ENCODE measurements at regions not wholly inside any gene's neighbourhood (a gene's known extent, or its start where the extent isn't known, plus 50 kb on each side); places are given as distances from the start of the nearest gene placed in this dataset.
"Not testable (repeated sequence)": the region's sequence is repeated elsewhere in the genome, so short reads cannot be mapped to it uniquely, and the experiment has no call there.

DNA sequence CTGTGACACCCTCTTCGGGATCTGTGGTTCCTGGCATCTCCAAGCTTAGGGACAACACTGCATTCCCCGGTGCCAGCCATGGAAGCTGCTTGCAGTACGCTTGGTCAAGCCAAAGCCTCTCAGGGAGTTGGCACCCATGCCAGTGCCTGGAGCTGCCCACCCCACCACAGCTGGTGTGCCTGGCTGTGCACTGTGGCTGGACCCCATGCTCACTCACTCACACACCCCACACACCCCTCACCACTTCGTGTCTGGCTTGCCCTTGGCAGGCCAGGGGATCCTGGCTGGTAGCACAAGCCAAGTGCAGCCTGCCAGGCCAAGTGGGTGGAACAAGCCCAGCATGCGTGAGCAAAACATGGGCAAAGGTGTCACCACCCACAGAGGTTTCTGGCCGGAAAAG, 324.5 kb upstream of the PTGER4 start:
- DNase-seq = no peak

DNA sequence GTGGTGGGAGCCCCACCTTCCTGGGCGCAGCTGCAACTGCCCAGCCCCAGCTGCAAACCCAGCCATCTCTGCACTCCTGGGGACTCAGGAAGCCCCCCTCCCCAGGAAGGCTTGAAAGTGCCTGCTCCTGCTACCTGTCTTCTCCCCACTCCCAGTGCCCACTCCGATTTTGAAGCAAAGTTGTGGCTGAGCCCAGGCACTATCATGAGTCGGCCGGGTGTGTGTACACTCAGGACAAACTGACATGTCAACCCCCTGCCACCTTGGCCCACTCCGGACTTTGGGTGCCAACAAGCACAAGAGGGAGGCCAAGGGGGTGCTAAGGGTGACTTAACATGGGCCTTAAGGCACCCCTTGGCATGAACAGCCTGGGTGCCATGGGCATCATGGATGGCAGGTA, 325.5 kb upstream of the PTGER4 start:
- DNase-seq = no peak

DNA sequence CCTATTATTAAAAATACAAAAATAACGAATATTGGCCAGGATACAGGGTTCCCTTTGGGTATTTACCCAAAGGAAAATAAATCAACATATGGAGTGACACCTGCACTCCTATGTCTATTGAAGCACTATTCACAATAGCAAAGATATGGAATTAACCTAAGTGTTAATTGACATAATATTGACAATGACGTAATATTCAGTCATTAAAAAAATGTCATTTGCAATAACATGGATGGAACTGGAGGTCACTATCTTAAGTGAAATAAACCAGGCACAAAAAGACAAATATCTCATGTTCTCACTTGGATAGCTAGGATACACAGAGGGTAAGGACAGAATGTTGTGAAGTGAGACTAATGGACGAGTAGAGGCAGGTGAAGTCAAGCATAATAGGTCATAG, 326.3 kb upstream of the PTGER4 start:
- no peak for DNase-seq

DNA sequence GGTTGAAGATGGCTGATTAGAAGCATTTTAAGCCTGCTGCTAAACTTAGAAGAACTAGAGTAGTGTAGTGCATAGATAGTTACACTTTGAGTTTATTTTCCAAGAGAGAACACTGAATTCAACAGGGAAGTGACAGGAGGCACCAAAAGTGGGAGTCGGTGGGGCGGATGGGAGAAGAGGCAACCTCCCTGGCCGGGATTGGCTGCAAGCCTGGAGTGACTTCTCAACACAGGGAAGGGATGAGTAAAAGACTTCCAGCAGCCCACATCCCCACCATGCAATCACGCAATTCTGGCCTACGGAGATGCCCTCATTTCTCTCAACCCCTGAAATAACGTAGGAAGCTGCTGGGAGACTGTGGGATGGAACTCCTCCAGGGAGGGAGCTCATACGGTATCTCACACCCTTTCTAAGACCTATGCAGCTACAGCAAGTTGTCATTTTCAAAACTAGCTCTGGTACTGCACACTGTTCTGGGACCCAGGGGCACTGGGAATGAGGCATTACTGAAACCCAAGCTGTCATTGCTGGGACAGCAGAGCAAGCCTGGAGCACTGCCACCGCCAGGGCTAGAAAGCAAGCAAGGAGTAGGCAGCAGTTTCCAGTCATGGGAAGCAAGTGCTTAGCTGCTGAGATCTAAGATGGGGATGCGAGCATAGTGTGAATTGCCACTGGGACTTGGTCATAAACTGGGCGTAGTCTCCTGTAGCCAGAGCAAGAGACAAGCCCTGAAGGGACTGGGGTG, 331.6 kb upstream of the PTGER4 start:
- DNase-seq = peak in 3 of 56 donors; percentile 1 to 10 (median 3)

DNA sequence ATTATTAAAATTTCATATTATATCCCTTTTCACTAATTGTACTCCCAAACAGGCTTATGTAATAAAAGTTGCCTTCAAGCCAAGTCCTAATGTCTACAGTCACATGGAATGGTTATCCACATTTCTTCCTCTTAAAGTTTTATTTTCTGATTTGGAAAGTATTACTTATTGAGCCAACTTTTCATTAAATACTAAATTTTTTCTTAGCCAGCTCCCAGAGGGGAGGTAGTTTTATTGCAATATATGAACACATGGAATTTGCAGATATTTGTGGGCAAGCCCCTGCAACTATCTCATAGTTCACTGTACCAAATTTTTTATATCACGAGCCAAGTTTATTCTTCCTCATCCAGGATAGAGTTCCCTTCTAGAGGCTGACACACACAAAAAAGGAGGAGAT, 332.8 kb upstream of the PTGER4 start:
- DNase-seq = no peak

DNA sequence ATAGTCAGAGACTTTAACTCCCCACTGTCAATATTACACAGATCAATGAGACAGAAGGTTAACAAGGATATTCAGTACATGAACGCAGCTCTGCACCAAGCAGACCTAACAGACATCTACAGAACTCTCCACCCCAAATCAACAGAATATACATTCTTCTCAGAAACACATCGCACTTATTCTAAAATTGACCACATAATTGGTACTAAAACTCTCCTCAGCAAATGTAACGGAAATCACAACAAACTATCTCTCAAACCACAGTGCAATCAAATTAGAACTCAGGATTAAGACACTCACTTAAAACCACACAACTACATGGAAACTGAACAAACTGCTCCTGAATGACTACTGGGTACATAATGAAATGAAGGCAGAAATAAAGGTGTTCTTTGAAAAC, 341.3 kb upstream of the PTGER4 start:
- DNase-seq = not testable (repeated sequence)

DNA sequence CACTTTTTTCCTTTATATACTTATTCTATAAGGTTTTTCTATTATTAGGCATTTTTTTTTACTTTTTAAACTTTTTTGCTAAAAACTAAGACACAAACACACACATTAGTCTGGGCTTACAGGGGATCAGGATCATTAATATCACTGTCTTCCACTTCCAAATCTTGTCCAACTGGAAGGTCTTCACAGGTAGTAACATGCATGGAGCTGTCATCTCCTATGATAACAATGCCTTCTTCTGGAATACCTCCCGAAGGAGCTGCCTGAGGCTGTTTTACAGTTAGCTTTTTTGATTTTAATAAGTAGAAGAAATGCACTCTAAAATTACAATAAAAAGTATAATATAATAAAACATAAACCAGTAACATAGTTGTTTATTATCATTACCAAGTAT, 345.5 kb upstream of the PTGER4 start:
- DNase-seq = no peak

DNA sequence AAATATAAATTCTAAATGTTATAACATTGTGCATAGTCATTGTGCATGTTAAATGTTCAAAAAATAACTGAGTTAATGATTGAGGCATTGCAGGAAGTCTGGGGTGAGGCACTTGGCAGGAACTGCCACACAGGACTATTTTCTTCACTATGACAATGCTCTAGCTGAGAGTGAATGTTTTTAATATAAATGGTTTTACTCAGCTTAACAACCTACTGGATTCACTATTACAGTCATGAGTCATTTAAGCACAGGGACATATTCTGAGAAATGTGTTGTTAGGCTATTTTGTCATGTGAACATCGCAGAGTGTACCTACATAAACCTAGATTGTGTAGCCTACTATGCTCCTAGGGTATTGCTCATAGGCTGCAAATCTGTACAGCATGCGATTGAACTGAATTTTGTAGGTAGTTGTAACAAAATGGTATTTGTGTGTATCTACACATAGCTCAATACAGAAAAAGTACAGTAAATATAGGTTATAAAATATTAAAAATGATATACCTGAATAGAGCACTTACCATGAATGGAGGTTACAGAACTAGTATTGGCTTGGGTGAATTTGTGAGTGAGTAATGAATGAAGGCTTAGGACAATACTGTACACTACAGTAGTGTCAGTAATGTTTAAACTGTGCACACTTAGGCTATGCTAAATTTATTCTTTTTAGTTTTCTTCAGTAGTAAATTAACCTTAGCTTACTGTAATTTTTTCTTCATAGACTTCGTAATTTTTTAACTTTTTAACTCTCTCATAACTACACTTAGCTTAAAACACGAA, 346.1 kb upstream of the PTGER4 start:
- no peak for DNase-seq

DNA sequence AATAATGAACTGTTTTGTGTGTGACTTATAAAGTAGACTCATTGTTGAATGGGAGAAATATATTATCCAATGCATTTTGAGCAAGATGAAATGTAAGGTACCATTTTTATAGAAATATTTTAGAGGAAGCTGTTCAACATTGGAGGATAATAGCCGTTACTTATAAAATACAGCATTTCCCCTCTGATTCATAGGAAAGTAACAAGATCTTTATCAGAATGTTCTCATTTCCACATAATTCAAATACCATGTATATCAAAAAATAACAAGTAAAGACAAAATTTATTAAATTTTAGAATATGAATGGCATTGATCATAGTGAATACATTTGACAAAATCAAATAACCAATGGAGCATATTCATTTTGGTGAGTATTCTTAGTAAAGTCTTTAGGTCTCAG, 346.7 kb upstream of the PTGER4 start:
- DNase-seq = no peak

DNA sequence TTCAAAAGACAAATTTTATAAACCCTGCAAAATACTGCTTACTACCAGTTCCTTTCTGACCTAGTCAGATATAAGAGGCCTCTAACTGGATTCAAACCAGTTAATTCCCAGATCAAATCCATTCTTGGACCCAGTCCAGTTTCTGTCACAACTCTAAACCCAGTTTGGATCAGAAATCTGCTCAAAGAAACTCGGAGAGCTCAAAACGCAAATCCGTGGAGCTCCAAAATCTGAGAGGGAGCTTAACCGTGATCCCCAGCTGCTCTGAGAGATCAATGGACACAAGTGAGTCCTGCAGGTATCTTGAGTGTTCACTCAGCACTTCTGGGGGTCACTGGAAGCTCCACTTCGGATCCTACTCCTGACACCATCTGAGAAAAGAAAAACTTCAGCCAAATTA, 348.1 kb upstream of the PTGER4 start:
- DNase-seq = no peak

DNA sequence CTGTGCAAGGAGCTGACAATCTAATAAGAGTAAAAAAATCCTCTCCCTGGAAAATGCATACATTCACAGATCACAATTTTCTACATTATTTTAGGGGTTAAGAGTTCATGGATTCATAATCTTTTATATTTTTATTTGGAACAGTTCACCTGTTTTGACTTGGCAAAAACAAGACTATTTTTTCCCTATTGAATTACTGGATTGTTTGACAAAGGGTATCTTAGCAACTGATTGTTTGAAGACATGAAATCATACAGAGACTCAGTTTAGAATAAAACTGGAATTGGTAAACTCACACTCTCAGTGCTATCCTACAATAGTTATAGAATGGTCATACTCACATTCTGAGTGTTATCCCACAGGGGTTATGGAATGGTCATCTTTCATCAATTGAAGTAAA, 358.2 kb upstream of the PTGER4 start:
- DNase-seq = no peak

DNA sequence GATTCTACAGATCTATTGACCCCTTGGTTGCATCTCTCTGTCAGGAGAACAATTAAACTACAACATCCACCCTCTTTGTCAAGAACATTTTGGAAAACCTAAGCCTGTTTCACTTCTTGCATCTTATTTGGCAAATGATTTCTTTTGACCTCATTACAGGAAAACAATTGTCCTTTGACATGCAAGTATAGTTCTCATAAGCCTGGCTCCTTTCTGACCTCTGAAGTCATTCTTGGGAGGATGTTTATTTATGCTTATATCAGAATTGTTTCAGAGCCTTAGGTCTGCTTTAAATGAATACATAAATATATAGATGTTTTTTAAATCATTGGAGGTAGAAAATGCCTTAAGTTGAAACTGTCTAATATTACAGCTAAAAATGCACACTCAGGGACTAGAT, 361.3 kb upstream of the PTGER4 start:
- DNase-seq = no peak

DNA sequence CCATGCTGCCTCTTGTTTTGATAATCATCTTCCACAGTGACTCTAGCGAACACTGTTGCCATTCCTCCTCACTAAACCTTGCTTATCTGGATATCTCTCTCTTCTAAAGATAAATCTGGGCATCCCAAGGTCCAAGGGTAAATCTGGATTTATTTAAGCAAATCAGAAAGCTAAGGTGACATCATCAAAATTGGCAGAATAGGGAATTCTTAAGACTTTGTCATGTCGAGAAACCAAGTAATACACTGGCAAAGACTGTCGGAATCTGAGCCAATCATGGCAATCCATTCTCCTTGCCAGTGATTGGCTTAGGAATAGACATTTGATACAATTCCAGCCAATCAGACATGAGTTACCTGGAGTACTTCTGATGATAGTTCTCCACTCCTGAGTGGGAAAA, 362.7 kb upstream of the PTGER4 start:
- DNase-seq = no peak

DNA sequence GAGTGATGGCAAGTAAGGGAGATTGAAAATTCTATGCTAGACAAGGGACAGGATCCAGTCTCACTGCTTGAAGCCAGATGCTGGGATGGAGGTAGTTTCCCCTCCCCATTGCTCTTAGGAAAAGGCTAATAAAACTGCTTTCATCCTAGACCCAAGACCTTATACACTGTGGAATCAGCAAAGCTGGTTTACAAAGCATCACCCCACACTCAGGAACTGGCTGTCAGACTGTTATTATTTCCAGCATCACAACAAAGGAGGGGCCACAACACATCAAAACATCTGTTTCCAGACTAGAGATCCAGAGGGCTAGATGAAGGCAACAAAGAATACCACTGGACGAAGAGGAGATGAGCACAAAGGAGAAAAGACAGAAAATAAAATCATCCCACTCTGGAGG, 364.6 kb upstream of the PTGER4 start:
- no peak for DNase-seq

DNA sequence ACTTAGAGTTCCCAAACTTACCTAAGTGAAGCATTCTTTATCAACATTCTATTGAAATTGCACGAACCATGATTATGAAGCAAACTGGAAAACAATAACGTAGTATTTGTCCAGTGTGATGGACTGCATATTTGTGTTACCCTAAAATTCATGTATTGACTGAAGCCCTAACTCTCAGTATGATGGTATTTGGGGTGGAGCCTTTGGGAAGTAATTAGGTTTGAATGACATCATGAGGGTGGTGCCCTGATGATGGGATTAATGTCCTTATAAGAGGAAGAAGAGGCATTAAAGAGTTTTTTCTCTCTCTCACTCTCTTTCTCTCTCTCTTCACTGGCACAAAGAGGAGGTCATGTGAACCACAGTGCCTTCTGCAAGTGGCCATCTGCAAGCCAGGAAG, 365.4 kb upstream of the PTGER4 start:
- no peak for DNase-seq

DNA sequence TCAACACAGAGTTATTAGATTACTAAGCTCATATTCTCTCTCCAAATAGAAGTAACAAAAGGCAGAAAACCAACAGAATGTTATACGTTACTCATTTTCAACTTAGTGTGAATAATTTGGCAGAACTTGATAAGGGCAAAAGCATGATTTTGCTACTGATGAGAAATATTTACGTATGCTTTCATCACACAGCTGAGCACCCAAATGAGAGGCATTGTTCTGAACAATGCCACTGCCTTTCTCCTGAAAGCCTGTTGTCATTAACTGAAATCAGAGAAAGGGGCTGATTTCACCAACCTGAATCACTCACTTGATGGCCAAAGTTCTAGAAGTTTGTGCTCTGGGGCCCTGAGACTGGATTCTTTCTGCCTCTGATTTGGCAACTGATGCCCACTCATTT, 367.5 kb upstream of the PTGER4 start:
- no peak for DNase-seq

DNA sequence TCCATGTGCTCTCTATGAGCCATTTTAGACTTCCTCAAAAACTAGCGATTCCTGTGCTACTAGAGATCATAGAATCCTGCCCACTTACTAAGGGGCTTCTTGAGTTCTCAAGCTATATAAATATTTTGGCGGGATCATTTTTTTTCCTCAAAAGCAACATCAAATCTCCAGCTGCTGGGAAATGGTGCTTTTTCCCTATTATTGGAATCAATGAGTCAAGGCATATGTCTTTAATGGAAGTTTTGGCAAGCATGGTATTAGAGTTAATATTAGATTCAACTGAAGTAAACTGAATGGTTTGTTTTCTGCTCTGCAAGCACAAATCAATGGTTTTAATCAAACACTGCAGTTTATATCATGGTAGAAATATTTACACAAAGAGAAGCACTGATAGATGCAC, 369.9 kb upstream of the PTGER4 start:
- no peak for DNase-seq

DNA sequence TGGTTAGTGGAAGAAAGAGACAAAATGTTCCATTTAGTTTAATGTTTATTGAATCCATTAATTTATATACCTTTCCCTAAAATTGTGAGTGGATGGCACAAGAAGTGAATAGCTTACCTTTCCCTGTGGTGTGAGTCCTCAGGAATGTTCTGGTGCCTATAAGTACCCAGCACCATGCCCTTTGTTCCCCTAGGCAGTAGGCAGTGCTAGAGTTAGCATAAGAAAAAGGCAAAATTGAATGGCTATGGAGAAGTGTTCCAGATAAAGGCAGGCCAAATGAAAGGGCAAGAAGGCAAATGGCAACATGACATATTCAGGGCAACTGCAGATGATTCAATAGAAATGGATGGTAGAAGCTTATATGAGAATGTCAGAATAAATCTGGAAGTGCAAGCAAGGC, 370.8 kb upstream of the PTGER4 start:
- no peak for DNase-seq

DNA sequence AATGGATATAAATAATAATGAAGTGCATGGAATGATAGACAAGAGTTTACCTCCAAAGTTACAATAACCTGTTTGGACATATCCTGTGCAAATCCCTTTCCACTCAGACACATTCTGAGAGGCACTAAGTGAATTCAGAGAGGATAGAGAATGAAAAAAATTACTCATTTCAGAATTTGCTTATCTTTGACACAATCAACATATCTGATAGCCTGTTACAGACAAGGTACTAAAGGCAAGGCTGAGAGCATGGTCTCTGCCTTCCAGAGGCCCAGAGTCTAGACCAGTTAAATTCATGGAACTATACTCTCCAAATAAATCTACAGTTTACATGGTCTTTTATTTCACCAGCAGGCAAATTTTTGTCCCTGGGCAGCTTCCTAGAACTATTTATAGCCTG, 371.8 kb upstream of the PTGER4 start:
- DNase-seq = no peak

DNA sequence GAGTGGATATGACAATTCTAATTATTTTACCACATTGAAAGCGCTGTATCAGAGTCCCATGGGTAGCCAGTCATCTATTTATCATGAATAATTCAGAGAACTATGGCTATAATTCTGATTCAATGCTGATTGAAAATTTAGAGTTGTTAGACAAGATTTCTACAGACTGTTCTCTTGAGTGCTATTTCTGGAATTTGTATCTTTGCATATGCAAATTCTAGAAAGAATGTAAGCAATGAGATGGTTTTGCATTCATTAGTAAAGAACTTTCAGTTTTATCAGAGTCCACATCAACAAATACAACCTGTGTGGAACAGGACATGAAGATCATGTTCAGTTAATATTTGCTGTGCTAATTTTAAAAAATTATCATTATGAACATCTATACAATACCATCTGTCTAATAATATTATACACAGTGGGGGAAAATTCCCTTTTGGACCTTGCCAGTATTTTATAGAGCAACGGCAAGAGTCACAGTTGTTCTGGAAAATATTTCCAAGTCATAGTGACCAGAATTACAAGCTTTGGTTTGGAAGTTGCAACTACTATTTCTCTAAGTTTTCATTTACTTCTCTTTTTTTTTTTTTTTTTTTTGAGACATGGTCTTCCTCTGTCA, 372.7 kb upstream of the PTGER4 start:
- DNase-seq = no peak

DNA sequence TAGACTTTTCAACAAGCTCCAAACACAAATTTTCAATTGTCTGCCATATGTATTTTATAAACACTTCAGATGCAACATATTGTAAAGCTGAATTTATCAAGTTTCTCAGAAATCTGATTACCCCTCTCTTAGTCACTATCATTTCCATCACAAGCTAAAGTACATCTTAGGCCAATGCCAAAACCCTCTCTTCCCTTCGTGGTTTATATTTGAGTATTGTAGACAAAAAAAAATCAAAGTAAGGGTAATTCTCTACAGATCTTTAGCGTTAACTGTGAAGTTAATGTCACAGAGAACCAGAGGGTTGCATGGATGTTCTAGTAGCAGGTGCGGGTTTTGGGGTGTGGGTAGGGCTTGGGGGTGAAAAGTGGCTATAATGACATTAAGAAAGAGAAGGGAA, 387.7 kb upstream of the PTGER4 start:
- no peak for DNase-seq

DNA sequence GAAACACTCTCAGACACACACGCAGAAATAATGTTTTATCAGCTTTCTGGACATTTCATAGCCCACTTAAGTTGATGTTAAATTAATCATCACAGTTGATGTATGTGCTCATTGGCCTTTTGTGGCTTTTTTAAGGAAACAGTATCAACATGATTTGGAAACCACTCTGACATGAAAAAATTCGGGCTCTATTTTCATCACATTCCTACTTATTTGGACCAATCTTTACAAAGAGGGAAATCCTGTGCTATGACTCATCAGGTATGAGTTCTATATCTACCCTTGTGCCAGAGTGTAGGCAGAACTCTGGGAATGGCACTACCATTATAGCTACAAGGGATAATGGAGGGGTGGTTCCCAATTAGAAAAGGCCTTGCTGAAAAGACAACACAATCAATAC, 388.4 kb upstream of the PTGER4 start:
- DNase-seq = no peak

All from amygdala (tissue), 56 donors.